NCI-H1436 treated with DMSO at 0.1 percent for 48 hours (cell line): ENCODE measurements at regions not wholly inside any gene's neighbourhood (a gene's known extent, or its start where the extent isn't known, plus 50 kb on each side); places are given as distances from the start of the nearest gene placed in this dataset.
"Not testable (repeated sequence)": the region's sequence is repeated elsewhere in the genome, so short reads cannot be mapped to it uniquely, and the experiment has no call there.

Source experiments
- DNase-seq: peaks from one replicate; lab custom pipeline; 2025; lab: John Stamatoyannopoulos, UW

DNA sequence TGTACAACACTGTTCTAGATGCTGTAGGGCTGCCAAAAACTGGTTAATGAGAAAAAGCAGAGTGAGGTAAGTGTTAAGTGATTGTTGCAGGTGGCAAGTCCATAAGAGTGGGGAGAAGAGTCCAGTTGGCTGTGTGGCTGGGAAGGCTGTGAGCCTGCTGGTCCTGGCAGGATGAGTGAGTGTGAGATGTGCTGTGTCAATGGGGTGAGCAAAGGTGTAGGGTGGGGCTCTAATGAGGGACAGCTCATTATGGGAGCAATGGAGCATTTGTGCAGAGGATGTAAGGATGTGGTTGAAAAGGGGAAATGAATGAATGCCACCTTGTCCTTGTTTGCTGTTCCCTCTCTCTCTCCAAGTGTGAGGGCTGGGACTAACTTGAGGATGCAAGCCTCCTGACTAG lies 145.3 kb upstream of the ROPN1 start:
- DNase-seq, result no peak

DNA sequence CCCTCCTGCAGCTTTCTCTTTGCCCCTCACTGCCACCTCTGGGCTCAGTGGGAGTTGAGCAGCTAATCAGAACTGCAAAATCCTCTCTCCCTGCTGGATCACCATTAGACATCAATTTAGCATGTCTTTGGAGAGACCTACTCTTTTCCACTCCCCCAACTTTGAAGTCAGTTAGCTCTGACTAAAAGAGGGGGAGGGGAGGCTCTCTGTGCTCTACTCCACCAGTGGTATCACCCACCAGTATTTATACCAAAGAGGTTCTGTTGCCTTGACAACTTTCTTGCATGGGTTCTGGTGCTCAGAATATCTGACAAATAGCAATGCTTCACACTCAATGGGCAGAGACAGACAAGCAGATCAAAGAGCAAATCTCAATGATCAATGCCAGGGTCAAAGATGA lies 146.2 kb upstream of the ROPN1 start:
- DNase-seq, result no peak

DNA sequence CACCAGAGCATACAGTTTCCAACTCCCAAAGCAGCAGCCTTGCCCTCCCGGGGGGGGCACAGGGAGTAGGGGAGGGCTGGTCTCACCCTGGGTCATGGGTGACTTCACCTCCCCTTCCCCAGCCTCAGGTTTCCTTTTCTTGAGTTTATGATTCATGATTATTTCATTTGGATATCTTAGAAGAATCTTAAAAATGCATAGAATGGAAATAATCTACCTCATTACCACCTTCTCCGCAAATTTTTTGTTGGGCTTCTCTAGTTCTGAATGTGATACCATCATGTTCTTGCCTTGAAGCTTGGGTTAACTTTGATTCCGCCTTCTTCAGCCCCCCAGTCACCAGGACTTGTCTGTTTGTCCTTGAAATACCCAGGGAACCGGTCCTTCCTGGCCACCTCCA lies 148.8 kb upstream of the ROPN1 start:
- DNase-seq, result no peak

DNA sequence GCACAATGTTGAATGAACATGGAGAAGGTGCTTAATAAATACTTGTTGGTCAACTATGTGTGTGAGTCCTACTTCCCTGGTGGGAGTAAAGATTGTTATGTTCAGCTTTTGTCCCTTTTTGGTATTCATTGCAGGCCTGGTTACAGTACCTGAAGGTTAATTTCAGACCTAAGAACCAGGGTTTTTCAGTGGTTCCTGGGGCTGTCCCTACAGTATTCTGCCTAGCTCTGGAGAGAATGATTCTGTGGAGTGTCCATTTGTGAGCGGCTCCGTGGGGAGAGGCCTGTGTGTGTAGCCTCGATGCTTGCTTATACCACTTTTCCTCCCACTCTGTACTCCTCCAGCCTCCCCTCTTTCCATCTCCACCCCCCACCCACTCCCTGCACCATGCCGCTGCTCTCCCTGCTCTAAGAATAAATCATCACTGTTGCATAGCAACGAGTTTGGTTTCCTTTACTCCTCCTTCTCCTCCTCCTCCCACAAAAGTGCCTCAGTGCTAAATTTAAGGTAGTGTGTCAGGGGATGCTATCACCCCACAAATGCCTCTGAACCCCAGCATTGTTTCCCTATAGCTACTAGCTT lies 150.6 kb upstream of the ROPN1 start:
- DNase-seq, result no peak

DNA sequence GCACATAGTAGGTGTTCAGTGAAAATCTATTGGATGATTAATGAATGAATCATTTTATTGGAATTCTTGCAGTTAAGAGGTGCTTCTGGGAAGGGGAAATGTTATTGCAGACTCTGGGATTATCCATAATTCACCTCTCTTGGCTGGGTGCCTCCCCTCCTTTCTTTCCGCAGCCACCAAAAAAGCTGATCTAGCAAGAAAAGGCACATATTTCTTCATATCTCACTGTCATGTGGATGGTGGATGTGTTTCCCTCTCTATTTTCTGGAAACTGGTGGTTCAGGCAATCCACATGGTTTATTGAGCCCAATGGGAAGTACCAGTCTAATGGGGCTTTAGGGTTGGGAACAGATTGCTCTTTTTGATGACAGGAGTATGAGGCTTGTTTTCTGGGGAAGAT lies 151.1 kb upstream of the ROPN1 start:
- no peak for DNase-seq

DNA sequence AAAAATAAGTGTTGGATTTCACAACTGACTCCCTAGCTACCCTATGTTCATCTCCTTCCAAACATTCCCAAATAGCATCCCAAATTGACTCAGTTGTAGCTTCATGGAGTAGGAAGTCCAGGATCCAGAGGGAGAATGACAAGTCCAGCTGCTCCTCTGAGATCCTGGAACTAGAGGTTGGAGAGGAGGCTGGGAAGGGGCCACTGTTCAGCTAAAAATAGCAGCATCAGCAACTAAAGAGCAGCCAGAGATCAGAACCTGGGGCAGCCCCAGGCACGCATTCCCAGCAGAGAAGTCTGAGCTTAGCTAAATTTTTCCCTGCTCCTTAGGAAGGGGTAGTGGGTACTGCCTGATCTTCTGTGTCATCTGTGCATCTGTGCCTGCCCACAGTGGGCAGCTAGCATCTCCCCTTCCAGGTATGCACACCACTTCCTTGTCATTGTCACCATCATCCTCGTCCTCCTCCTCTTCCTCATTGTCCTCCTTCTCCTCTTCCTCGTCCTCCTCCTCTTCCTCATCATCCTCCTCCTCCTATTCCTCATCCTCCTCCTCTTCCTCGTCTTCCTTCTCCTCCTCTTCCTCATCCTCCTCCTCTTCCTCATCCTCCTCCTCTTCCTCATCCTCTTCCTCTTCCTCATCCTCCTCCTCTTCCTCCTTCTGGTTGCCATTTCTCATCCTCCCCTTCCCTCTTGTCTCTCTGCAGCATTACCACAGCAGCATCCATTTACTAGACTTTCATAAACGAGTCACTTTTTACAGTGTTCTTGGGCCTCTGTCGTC lies 152.3 kb upstream of the ROPN1 start:
- no peak for DNase-seq

DNA sequence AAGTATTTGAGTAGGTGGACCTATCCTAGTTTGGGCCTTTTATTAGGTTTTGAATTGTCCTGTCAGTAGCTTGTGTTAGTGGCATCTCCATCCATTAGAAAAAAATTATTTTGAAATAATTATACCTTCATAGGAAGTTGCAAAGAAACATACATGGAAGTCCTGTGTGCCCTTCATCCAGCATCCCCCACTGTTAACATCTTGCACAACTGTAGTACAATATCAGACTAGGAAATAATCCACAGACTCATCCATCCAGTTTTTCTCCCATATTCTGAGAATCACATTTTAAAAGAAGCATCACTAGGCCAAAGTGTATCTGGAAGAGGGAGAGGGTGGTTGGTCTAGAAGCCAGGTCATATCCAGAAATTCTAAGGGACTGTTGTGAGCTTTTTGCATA lies 155.5 kb upstream of the ROPN1 start:
- DNase-seq, result no peak

DNA sequence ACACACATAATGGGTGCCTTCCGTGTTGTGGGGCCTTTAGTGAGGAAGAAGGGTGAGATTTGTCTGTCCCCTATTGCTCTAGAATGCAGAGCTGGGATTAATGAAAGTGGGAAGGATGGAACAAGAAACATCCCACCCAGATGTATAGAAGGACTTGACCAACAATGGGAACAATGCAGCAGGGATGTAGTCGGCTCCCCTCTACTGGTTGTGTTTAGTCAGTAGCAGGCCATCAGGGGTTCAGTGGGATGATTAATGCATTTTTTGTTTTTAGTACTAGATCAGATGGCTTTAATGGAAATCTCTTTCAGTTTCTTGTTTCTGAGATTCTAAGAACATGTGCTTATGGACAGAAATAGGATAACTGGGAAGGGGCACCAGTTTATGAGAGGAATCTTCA lies 156.0 kb upstream of the ROPN1 start:
- DNase-seq, result no peak

DNA sequence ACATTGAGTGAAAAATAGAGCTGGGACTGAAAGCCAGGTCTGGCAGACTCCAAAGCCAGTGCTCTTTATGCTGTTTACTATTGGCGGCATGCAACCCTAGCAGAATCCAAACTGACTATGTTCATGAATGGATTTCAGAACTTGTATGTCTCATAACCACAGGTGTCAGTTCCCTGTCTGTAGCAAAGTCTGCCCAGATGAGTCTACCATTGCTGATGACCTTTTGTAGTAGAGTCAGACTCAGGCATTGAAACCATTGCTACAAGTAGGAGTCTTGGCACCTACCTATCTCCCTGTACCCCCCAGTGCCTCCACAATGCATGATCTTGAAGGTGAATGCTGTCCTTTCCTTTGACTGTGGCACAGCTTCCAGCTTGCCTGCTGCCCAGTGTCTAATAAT lies 157.2 kb upstream of the ROPN1 start:
- no peak for DNase-seq

DNA sequence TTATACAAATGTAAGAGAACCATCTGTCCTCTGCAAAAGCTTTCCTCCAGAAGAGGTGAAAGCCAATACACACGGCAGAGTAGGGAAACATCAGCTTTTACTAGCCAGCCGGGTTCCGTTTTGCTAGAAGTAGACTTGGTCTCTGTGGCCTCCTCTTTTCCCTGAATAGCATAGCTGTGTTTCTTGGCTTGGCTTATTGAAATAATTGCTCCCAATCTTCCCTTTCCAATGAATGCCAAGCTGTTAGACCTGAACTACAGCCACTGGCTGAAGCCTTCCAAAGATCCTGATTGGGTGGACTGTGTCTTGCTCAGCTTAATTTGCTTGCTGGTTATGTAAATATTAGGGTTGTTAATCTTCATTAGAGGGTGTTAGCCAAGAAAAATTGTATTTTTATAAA lies 157.8 kb upstream of the ROPN1 start:
- DNase-seq, result no peak

DNA sequence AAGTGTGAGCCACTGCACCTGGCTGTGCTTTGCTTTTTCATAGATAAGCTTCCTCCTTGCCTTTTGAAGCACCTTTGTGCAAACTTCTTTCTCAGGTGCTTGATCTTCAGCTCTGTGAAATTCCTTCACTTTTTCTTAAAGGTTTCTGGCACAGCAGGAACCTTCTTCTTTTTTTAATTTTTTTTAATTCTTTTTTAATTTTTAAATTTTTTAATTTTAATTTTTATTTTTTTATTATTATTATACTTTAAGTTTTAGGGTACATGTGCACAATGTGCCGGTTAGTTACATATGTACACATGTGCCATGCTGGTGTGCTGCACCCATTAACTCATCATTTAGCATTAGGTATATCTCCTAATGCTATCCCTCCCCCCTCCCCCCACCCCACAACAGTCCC lies 161.0 kb upstream of the ROPN1 start:
- DNase-seq, result not testable (repeated sequence)

DNA sequence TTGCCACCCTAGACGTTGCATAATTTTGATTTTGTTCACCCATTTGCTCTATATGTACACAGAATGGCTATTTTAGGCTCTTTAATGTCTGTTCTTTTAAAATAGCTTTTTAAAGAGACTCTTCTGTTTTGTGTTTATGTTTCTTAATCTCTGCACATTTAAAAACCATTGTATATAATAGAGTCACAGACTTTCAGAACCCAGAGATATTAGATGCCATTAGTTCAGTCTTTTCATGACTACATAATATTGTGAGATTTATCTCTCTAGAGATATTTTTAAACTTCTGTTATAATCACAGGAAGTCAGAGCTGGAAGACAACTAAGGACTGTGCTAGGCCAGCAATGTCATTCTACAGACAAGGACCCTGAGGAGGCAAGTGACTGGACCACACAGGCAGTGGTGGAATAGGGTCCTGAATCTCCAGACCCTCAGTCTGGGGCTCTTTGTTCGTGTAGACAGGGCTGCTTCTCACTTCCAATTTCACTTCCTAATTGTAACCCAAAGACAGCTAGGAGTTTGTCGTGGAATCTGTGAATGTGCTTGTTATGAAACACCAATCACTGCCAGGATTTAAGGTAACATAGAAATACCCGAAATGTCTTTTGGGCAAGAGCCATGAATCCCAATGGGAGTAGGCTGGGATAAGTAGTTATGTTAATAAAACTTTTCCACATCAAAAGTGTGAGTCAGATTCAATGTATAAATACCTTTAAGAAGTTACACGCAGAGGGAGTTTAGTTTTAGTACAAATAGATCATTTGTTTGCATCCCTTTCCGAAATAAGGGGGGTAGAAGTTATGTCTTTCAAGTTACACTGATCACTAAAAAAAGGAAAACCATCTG lies 165.2 kb upstream of the ROPN1 start:
- DNase-seq, result no peak

DNA sequence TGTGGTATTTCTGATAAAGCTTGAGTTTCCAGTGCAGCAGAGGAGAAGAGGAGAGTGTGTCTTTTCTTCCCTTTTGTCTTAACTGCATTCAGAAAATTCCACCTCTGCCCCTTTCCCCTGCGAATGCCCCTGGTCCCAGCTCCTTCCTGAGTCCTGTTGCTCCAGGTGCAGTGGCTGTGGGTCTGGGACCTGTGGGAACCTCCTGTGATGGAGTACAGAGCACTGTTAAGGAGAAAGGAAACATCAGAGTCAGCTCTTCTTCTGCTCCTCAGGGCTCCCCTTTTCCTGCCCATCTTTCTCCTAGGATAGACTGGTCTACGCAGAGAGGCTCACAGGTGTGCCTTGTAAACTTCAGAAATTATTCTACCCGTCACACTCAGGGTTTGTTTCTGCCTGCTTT lies 165.8 kb upstream of the ROPN1 start:
- DNase-seq, result no peak

DNA sequence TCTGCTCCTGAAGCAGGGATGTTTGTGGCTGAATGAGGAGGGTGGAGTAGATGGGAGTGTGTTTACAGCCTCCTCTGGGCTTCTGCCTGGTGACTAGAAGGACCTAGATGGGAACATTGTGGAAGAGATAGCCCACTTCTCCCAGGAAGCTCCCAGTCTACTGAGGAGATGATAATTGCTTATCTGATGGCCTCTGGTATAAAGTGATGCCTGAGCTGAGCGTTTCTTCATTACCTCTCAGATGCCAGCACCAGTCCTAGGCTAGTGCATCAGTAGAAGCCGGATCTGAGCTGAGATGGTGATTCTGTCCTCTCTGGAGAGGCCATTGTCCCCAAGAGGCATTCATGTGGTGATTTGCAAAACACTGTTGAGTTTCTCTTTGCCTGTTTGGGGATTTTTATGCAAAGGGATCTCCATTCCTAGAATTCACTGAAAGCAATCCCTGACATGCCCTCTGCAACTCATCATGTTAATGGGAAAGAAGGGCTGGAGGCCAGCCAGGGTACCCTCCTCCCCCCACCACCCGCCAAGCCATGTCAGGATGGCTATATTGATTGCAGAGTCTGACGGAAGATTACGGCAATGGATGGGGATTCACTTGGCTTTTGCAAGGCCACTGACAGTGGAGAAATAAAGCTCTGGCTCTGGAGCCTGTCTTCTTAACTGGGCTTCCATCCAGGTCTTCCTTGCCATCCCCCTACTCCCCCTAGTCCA lies 166.4 kb upstream of the ROPN1 start:
- no peak for DNase-seq

DNA sequence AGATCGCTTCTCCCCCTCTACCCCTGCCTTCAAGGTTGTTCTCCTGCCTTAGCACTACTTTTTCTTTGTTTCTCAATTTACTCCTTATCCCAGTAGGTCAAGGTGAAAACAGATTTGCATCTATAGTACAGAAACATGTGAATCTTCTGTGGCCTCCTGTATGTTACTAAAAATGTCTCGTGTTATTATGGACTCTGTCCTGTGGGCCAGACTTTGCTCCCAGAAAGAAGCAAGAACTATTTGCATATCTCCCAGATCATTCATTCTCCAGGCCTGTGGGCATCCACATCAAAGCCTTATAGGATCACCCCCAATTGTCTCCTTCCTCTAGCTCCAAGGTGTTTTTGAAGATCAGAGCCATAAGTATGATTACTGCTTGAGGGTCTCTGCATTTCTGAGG lies 169.5 kb upstream of the ROPN1 start:
- no peak for DNase-seq

DNA sequence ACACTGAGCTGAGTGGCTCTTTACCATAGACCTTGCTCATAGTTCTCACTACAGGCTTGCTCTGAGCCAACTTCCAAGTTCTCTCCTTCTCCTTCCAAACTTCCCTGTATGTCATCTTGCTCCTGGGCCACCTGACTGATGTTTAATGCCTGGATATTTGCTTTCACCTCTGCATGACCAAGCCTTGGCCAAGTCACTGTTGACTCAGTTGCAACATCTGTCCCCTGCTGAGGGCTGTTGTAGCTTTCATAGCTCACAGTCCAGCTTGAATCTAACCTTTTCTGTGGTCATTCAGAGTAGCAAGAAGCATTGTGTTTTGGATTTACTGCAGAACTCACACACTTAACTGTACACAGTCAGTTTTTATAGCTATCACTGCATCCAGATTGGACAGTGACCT lies 171.8 kb upstream of the ROPN1 start:
- no peak for DNase-seq

DNA sequence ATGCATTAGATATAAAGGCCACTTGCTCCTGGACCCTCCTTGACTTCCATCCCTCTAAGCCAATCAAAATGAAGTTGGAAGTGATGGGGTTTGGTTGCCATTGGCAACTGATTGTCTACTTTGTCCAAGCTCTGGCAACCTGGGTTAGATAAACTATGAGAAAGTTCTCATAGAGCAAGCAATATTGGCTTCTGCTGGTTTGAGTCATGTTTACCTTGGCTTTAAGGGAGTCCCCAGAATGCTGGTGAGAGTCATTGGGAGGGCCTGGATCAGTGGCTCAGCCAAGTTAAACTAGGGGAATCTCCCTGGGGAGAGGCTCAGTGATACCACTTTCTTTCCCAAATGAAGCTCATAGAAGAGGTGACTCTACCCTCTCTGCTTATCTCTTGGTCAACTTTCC lies 176.3 kb upstream of the ROPN1 start:
- no peak for DNase-seq

DNA sequence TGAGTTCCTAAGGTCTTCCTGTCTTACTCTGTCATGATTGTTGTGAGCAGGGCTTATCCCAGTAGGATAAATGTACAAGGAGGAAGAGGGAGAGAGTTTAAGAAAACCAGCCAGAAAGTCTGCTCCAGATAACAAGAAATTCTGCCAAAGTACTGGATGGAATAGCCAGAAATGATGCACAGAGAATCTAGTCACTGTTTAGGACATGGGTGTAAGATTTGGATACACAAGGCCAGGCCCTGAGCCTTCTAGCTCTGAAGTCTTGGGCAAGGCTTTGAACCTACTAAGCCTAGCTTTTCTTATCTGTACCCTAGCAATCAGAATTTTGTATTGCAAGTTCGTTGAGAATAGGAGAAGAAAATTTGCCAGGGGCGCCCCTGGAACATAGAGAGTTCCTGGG lies 180.4 kb upstream of the ROPN1 start:
- no peak for DNase-seq

DNA sequence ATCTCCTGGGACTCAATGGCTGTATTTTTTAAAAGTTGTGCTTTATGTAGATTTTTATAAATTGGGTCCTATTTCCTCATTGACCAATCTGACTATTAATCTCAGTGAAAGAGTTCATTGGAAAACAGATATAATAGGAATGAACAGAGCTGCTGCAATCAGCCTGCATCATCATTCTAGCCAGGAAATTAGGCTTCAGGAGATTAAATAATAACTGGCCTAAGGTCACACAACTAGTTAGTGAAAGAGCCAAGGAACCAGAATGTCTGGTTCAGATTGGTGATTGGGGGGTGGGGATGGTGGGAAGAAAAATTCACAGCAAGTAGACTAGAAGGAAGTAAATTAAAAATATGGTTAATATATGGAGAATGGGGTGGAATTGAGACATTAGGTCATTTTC lies 180.9 kb upstream of the ROPN1 start:
- DNase-seq, result no peak

DNA sequence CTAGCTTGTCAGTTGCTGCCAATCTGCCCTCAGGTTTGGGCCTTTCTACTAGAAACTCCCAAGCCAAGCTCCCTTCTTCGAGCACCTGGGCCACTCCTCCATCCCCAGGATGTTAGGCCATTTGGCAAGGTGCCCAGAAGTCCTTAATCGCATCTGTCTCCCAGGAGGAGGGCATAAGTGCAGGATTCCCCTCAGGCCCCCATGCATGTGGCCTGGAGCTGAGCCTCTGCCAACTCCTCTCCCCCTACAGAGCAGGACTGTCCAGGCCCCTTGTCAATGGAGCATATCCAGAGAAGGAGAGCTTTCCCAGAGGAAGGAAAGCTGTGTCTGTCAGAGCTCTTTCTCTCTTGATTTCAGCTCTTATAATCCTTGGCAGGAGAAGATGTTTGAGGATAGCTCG lies 182.6 kb upstream of the ROPN1 start:
- DNase-seq, result no peak

DNA sequence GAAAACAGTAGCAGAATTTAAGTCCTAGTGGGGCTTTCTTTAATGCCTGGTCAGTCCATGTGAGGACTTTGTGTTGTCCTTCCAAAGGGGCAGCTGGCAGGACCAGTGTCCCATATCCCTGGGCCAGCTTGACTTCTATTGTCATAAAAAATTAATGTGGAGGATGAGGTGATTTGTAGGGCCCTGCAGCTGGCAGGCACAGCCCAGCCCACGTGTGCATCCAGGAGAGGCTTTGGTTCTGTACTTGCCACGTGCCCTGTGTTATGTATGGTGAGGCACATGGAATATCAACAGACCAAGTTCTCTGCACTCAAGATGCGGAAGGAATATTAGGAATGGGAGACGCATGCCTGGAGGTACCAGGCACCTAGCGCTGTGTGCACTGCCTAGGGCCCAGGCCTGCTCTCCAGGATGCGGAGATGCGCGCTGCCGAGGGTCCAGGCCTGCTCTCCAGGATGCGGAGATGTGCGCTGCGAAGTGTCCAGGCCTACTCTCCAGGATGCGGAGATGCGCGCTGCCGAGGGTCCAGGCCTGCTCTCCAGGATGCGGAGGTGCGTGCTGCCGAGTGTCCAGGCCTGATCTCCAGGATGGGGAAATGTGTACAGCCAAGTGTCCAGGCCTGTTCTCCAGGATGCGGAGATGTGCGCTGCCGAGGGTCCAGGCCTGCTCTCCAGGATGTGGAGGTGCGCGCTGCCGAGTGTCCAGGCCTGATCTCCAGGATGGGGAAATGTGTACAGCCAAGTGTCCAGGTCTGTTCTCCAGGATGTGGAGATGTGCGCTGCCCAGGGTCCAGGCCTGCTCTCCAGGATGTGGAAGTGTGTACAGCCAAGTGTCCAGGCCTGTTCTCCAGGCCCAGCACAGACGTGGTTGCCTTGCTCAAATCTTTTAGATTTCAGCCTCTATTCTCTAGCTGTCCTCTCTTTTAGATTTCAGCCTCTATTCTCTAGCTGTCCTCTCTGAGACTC lies 183.3 kb upstream of the ROPN1 start:
- no peak for DNase-seq
